ENCODE measurements at regions not wholly inside any gene's neighbourhood (a gene's known extent, or its start where the extent isn't known, plus 50 kb on each side); places are given as distances from the start of the nearest gene placed in this dataset.

DNA sequence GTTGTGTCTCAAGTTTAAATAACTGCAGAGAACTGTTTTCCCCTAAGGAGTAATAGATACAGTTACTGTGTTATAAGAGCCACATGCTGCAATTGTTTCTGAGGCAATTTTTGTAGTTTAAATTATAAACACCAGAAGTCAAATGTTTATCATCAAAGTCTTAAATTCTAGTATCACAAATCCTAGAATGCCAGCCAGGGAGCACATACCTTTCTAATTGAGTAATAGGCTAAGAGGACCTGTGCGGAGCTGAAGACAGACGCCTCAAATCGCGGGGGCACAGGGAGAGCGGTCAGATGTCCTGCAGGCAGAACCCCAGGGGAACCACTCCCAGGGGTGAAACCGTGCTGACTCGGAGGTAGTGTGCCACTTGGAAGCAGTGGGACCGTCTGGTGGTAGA lies 65.2 kb upstream of the TNFRSF19 start:
- DNase-seq (ENCODE audit: extremely low spot score, unreplicated experiment), result no peak
- Mint-ChIP-seq H3K4me3 (ENCODE audit: unreplicated experiment) (peak overlapping the region; percentile 29), H3K4me1 (ENCODE audit: unreplicated experiment) (peaks cover 34% of the 10 kb centered on the region)

DNA sequence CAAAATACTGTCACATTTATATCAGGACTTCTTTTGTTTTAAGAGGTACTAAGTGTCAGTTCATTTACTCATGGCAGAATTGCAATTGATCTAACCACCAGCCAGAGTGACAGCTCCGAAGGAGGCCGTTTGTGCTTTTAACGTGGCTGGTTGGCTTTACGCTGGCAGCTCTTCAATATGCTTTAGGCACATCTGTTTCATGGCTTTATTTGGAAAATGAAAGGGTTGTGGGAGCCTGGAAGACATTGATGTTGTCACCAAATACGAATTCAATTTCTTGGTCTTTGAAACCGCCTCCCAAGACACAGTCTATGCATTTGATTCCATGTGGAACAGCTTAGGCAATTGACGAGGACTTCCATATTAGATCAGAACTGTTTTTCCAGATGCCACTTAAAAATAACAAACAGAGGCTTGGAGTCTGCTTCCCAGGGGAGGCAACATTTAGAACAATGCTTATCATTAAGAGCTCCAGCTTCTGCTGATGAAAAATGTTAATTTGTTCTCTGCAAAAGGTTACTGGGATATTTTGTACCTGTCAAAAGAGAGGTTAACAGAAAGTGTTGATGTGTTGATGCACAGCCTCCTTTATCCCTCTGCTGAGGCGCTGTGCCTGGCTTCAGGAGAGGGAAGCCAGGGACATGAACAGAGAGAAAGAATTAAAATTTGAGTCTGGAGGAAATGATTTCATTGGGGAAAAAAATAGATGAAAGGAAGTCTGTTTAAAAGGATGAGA lies 64.0 kb upstream of the TNFRSF19 start:
- Mint-ChIP-seq H3K36me3 (ENCODE audit: unreplicated experiment) (no peaks in the 10 kb centered on the region), H3K27me3 (ENCODE audit: unreplicated experiment) (no peaks in the 10 kb centered on the region), H3K4me1 (ENCODE audit: unreplicated experiment) (peaks cover 30% of the 10 kb centered on the region), H3K4me3 (ENCODE audit: unreplicated experiment) (no peak overlapping the region), H3K27ac (ENCODE audit: unreplicated experiment) (no peak overlapping the region), H3K9me3 (ENCODE audit: unreplicated experiment) (no peaks in the 10 kb centered on the region)
- DNase-seq (ENCODE audit: extremely low spot score, unreplicated experiment), result no peak
- TF ChIP-seq, protein P1, sequence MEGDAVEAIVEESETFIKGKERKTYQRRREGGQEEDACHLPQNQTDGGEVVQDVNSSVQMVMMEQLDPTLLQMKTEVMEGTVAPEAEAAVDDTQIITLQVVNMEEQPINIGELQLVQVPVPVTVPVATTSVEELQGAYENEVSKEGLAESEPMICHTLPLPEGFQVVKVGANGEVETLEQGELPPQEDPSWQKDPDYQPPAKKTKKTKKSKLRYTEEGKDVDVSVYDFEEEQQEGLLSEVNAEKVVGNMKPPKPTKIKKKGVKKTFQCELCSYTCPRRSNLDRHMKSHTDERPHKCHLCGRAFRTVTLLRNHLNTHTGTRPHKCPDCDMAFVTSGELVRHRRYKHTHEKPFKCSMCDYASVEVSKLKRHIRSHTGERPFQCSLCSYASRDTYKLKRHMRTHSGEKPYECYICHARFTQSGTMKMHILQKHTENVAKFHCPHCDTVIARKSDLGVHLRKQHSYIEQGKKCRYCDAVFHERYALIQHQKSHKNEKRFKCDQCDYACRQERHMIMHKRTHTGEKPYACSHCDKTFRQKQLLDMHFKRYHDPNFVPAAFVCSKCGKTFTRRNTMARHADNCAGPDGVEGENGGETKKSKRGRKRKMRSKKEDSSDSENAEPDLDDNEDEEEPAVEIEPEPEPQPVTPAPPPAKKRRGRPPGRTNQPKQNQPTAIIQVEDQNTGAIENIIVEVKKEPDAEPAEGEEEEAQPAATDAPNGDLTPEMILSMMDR (IDR thresholded peaks at IDR 0.05), result no peak

More for the DNA sequence above, 65.2 kb upstream of the TNFRSF19 start:
- H3K36me3 Mint-ChIP-seq (ENCODE audit: unreplicated experiment), result no peaks in the 10 kb centered on the region
- no peak overlapping the region for H3K27ac Mint-ChIP-seq (ENCODE audit: unreplicated experiment)
- no peaks in the 10 kb centered on the region for H3K9me3 Mint-ChIP-seq (ENCODE audit: unreplicated experiment)
- no peaks in the 10 kb centered on the region for H3K27me3 Mint-ChIP-seq (ENCODE audit: unreplicated experiment)
- TF ChIP-seq, protein P1 (IDR thresholded peaks at IDR 0.05), result no peak

DNA sequence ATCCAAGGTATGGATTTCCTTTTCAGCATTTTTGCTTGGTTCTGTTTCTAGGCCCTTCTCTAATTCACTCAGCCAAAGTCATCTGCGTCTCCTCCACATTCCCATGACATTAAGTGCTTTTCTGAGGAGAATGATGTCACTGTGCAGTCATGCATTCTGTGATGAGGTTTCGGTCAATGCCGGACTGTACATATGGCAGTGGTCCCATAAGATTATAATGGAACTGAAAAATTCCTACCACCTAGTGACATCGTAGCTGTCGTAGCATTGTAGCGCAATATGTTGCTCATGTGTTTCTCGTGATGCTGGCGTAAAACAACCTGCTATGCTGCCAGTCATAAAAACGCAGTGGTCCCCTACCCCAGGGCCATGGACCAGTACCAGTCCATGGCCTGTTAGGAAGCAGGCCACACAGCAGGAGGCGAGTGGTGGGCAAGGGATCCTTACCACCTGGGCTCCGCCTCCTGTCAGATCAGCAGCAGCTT lies 63.4 kb upstream of the TNFRSF19 start:
- H3K27me3 Mint-ChIP-seq (ENCODE audit: unreplicated experiment), result no peaks in the 10 kb centered on the region
- H3K9me3 Mint-ChIP-seq (ENCODE audit: unreplicated experiment), result no peaks in the 10 kb centered on the region
- peaks cover 31% of the 10 kb centered on the region for H3K4me1 Mint-ChIP-seq (ENCODE audit: unreplicated experiment)
- TF ChIP-seq, protein P1 (IDR thresholded peaks at IDR 0.05), result no peak
- no peak for DNase-seq (ENCODE audit: extremely low spot score, unreplicated experiment)
- no peak overlapping the region for H3K27ac Mint-ChIP-seq (ENCODE audit: unreplicated experiment)
- H3K36me3 Mint-ChIP-seq (ENCODE audit: unreplicated experiment), result no peaks in the 10 kb centered on the region
- H3K4me3 Mint-ChIP-seq (ENCODE audit: unreplicated experiment), result no peak overlapping the region

DNA sequence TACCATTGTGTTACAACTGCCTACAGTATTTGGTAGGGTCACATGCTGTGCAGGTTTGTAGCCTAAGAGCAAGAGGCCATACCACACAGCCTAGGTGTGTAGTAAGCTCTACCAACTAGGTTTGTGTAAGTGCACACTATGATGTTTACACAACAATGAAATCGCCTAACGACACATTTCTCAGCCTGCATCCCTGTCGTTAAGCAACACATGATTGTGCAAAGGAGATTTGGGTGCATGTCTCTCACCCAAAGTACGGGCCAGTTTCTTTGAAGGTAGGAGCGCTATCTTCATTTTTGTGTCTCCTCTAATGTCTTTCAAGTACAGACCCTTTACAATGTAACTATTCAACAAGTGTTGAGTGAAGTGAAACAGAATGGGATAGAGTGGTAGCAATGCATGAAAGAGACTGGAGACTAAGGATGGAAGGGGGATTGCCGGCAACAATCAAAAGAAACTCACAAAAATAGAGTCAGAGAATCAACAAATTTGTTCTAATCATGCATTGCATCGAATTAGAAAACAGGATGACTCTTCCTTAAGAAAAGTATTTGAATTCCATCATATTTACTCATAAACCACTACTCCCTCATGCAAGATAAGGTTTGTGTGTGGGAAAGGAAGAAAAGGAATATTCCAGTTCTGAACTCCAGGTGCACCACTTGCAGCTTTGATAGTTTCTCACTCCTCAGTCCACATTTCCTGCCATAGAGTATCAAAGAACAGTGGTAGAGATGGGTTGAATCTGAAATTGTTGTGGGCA lies 60.2 kb upstream of the TNFRSF19 start:
- no peak for DNase-seq (ENCODE audit: extremely low spot score, unreplicated experiment)
- Mint-ChIP-seq H3K4me3 (ENCODE audit: unreplicated experiment) (no peak overlapping the region), H3K27me3 (ENCODE audit: unreplicated experiment) (peaks cover 4% of the 10 kb centered on the region), H3K36me3 (ENCODE audit: unreplicated experiment) (no peaks in the 10 kb centered on the region), H3K27ac (ENCODE audit: unreplicated experiment) (no peak overlapping the region), H3K9me3 (ENCODE audit: unreplicated experiment) (no peaks in the 10 kb centered on the region), H3K4me1 (ENCODE audit: unreplicated experiment) (peaks cover 26% of the 10 kb centered on the region)
- TF ChIP-seq, protein P1 (IDR thresholded peaks at IDR 0.05), result no peak

DNA sequence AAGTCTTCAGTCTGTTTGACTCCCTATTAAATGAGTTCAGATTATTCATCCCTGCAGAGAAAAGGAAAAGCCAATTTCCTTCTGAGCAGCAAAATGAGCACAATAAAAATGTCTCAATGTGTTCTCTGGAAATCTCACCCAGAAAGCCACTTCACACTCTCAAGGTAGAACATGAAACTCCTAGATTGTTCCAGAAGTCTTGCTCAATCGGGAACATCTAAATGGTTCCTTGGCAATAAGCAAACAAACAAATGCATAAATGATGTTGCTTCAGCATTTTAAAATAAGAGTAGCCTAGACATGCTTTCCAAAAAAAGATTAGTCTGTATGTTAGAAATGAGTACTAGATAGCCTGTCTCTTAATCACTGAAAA lies 59.7 kb upstream of the TNFRSF19 start:
- no peaks in the 10 kb centered on the region for H3K36me3 Mint-ChIP-seq (ENCODE audit: unreplicated experiment)
- no peak for DNase-seq (ENCODE audit: extremely low spot score, unreplicated experiment)
- H3K4me1 Mint-ChIP-seq (ENCODE audit: unreplicated experiment), result peaks cover 20% of the 10 kb centered on the region
- H3K4me3 Mint-ChIP-seq (ENCODE audit: unreplicated experiment), result no peak overlapping the region
- H3K9me3 Mint-ChIP-seq (ENCODE audit: unreplicated experiment), result no peaks in the 10 kb centered on the region
- TF ChIP-seq, protein P1 (IDR thresholded peaks at IDR 0.05), result no peak
- H3K27ac Mint-ChIP-seq (ENCODE audit: unreplicated experiment), result no peak overlapping the region
- peaks cover 8% of the 10 kb centered on the region for H3K27me3 Mint-ChIP-seq (ENCODE audit: unreplicated experiment)
